GM13976 (cell line): ENCODE measurements at regions not wholly inside any gene's neighbourhood (a gene's known extent, or its start where the extent isn't known, plus 50 kb on each side); places are given as distances from the start of the nearest gene placed in this dataset.

Source experiments
- DNase-seq: peaks from one replicate; pipeline ENCODE4 v3.0.0; 2012; ENCODE audit warnings: low spot score
- CTCF ChIP-seq: IDR thresholded peaks from 2 replicates; pipeline ENCODE4 v1.5.1; 2012; ENCODE audit warnings: borderline replicate concordance, mild to moderate bottlenecking; ENCODE audit not compliant: insufficient read depth; ENCODE audit errors: extremely low read depth, missing control alignments, control extremely low read depth
- in situ Hi-C: fragments of 300-500 bp; cut with MboI; formaldehyde crosslinking; loops from one replicate; pipeline ENCODE4 v1.12.0; 2022; ENCODE audit warnings: low sequenced_read_pairs, mixed read lengths, inconsistent platforms; ENCODE audit not compliant: unreplicated experiment

DNA sequence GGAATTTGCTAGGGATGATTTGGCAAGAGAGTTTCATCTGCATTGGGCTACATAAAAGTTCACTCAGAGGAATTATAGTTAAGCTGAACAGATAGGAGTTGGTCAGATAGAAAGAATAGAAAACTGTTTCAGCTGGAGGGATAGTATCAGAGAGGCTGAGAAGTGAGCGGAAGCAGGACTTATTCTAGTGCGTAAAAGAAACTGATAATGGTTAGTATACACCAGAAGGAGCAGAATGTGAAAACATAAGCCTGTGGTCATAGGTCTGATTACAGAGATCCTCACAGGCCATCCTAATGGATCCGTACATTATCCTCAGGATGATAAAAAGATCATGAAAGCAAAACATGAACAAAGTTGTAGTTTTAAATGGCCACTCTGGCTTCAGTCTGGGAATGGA lies 585.2 kb downstream of the BRINP1 start:
- TF ChIP-seq CTCF: no peak
- no peak for DNase-seq
- in situ Hi-C loops: no loop called here

DNA sequence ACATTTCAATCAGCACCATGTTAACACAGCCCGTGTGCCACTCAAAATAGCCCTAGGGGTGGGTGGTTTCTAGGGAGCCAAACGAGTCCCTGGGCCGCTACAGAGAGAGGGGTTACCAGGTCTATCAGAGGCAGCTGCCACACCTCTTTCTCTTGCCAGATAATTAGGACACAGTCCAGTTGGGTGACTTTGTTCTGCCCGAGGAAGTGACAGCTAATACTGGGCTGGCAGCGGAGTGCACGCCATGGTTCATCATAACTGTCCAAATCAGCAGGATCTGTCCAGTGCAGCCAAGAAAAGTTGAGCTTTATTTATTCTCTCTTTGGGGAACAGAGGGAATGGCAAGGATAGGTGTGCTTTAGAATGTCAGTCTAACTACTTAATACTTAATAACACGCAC lies 583.8 kb downstream of the BRINP1 start:
- no peak for TF ChIP-seq CTCF
- no peak for DNase-seq
- in situ Hi-C loops: no loop called here

DNA sequence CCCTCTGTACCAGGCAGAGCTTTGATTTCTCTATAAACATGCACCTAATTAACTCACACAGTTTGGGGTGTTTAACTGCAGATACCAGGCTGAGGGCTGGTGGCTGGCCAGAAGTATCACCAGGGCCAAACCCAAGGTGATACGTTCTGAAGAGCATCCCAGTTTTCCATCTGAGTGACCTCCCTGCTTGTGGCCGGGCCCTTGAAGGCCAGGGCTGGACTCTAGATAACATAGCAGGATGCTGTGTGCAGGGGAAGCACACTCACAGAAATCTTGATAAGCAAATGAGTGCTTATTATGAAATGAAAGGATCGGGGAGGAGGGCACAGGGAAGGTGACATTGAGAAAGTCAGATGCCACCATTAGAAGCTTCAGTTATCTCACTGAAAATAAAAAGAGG lies 582.4 kb downstream of the BRINP1 start:
- no peak for TF ChIP-seq CTCF
- in situ Hi-C loops: no loop called here
- no peak for DNase-seq

DNA sequence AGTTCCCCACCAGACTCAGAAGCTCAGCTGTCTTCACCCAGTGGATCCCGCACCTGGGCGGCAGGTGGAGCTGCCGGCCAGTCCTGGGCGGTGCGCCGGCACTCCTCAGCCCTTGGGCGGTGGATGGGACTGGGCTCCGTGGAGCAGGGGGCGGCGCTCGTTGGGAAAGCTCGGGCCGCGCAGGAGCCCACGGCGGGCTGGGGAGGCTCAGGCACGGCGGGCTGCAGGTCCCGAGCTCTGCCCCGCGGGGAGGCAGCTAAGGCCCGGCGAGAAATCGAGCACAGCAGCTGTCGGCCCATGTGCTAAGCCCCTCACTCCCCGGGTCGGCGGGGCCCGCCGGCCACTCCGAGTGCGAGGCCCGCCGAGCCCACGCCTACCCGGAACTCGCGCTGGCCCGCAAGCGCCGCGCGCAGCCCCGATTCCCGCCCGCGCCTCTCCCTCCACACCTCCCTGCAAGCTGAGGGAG lies 560.0 kb downstream of the BRINP1 start:
- DNase-seq: no peak
- TF ChIP-seq CTCF: no peak
- in situ Hi-C loops: no loop called here

DNA sequence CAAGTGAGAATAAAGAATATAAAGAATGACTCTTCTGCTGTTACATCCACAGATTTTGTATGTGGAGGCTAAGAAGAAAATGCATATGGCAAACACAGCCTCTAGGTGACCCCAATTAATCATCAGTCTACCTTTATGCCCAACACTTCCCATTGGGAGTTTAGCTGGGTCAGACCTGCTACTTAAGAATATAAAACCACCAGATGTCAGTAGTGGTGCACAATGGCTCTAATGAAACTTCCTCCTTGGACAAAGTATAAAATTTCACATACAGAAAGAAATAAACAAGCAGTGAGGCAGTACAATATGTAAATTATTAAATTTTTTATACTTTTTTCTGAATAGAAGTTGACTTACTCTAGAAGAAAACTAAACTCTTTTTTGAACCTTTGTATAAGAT lies 539.9 kb downstream of the BRINP1 start:
- in situ Hi-C loops: no loop called here
- no peak for DNase-seq
- no peak for TF ChIP-seq CTCF

GRCh38 chr9:118832371-118832770 lies 536.9 kb downstream of the BRINP1 start:
- no peak for TF ChIP-seq CTCF
- no peak for DNase-seq
- in situ Hi-C loops: no loop called here

DNA sequence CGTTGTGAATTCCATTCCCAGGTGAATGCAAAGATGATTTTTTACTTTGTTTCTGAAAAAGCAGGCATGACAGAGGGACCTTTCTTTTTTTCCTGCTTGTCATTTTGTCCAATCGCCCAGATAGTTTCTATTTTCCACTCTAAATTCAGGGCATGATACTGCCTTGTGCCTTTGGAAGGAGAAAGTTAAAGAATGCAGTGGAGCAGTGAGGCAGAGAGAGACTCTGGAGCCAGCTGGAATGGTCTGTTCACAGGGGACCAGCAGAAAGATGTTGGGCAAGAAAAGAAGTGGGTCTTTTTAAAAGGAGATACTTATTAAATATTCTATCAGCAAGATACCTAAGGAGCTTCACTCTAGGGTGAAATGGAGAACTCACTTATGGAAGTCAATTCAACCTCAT lies 532.3 kb downstream of the BRINP1 start:
- TF ChIP-seq CTCF: no peak
- DNase-seq: no peak
- in situ Hi-C loops: no loop called here
